ENCODE measurements at regions not wholly inside any gene's neighbourhood (a gene's known extent, or its start where the extent isn't known, plus 50 kb on each side); places are given as distances from the start of the nearest gene placed in this dataset.

DNA sequence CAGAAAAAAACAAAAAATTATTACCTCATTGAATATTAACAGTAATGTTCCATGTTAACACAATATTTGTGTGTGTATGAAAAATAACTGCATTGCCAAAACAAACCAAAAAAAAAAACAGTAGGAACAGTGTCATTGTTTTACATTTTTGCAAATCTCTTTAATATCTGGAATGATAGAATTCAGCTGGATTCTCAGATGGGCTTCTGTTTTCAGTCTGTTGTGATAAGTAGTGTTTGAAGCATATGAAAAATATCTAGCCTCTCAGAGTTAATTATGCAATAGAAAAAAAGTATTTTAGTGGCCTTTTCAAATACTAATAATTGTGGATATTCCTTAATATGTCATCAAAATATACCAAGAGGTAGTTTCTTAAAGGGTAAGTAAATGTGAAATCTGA is 52.9 kb upstream of the RWDD3 start:
- Histone ChIP-seq H4K20me1 (ENCODE audit: insufficient read depth) (no peaks in the 10 kb centered on the region), H3K4me1 (ENCODE audit: control insufficient read depth in 1 of 2, insufficient read depth in 2 of 2, low read length in 2 of 2) (no peaks in the 10 kb centered on the region), H3K27ac (ENCODE audit: low read depth, low read length) (no peak overlapping the region), H3K9me2 (ENCODE audit: insufficient read depth) (no peaks in the 10 kb centered on the region), H3K27me3 (ENCODE audit: insufficient read depth, low read length) (no peaks in the 10 kb centered on the region), H3K9me3 (ENCODE audit: control insufficient read depth in 1 of 2, insufficient read depth in 1 of 2, low read depth in 1 of 2, low read length in 2 of 2) (no peaks in the 10 kb centered on the region), H3K9ac (ENCODE audit: low read length) (no peak overlapping the region), H2AFZ (ENCODE audit: low read depth, low read length, poor library complexity, severe bottlenecking) (no peak overlapping the region), H3K4me3 (replicated peaks in 1 of 2; ENCODE audit: low read depth in 1 of 2, low read length in 2 of 2) (no peak overlapping the region), H3K79me2 (ENCODE audit: insufficient read depth, low read length) (no peaks in the 10 kb centered on the region), H3K4me2 (ENCODE audit: low read length) (no peak overlapping the region), H3K36me3 (ENCODE audit: control insufficient read depth in 1 of 2, insufficient read depth in 2 of 2, low read length in 2 of 2) (no peaks in the 10 kb centered on the region)
- DNase-seq (ENCODE audit: low read depth, low spot score), result no peak
- BruUV-seq (replicated peaks), result no TSS peak
- TF ChIP-seq EGR1 (IDR thresholded peaks at IDR 0.05; ENCODE audit: low read depth) (no peak), ATF3 (IDR thresholded peaks at IDR 0.05) (no peak), FOSL1 (IDR thresholded peaks at IDR 0.05; ENCODE audit: low read depth) (no peak), TCF7L2 (IDR thresholded peaks at IDR 0.05; ENCODE audit: borderline replicate concordance, extremely low read depth, insufficient read depth, insufficient read length) (no peak), SRF (IDR thresholded peaks at IDR 0.05; ENCODE audit: low read depth) (no peak), CBX3 (IDR thresholded peaks at IDR 0.05; ENCODE audit: low read depth) (no peak), SP1 (IDR thresholded peaks at IDR 0.05; ENCODE audit: low read depth) (no peak), POLR2A (IDR thresholded peaks at IDR 0.05; ENCODE audit: borderline replicate concordance, extremely low read depth, insufficient read depth, insufficient read length) (no peak), ZFX (IDR thresholded peaks at IDR 0.05) (no peak)
- TF ChIP-seq, protein P1, sequence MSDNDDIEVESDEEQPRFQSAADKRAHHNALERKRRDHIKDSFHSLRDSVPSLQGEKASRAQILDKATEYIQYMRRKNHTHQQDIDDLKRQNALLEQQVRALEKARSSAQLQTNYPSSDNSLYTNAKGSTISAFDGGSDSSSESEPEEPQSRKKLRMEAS (IDR thresholded peaks at IDR 0.05), result no peak
- ChIA-PET RAD21 (ENCODE audit: low non-redundant PET in 1 of 2, low total read pairs in 2 of 2, uncharacterized antibody in 2 of 2, unreplicated experiment in 2 of 2) (no interaction called here), POLR2A (no interaction called here), CTCF (no interaction called here)
- ATAC-seq, result no peak
- intact Hi-C loops (cut with micrococcal nuclease), result no loop called here

GRCh38 chr1:95183952-95184351 is 50.1 kb upstream of the RWDD3 start:
- POLR2A ChIA-PET, result no interaction called here
- Histone ChIP-seq H3K4me1 (ENCODE audit: control insufficient read depth in 1 of 2, insufficient read depth in 2 of 2, low read length in 2 of 2) (no peaks in the 10 kb centered on the region), H3K9ac (ENCODE audit: low read length) (no peak overlapping the region), H3K79me2 (ENCODE audit: insufficient read depth, low read length) (no peaks in the 10 kb centered on the region), H3K9me3 (ENCODE audit: control insufficient read depth in 1 of 2, insufficient read depth in 1 of 2, low read depth in 1 of 2, low read length in 2 of 2) (no peaks in the 10 kb centered on the region), H3K27ac (ENCODE audit: low read depth, low read length) (no peak overlapping the region), H3K4me3 (replicated peaks in 1 of 2; ENCODE audit: low read depth in 1 of 2, low read length in 2 of 2) (no peak overlapping the region), H3K4me2 (ENCODE audit: low read length) (no peak overlapping the region), H4K20me1 (ENCODE audit: insufficient read depth) (no peaks in the 10 kb centered on the region), H3K36me3 (ENCODE audit: control insufficient read depth in 1 of 2, insufficient read depth in 2 of 2, low read length in 2 of 2) (no peaks in the 10 kb centered on the region), H3K9me2 (ENCODE audit: insufficient read depth) (no peaks in the 10 kb centered on the region), H2AFZ (ENCODE audit: low read depth, low read length, poor library complexity, severe bottlenecking) (no peak overlapping the region), H3K27me3 (ENCODE audit: insufficient read depth, low read length) (no peaks in the 10 kb centered on the region)
- intact Hi-C loops (cut with micrococcal nuclease), result no loop called here
- TF ChIP-seq SRF (IDR thresholded peaks at IDR 0.05; ENCODE audit: low read depth), result no peak
- no peak for TF ChIP-seq POLR2A (IDR thresholded peaks at IDR 0.05; ENCODE audit: borderline replicate concordance, extremely low read depth, insufficient read depth, insufficient read length)
- TF ChIP-seq, protein P2, sequence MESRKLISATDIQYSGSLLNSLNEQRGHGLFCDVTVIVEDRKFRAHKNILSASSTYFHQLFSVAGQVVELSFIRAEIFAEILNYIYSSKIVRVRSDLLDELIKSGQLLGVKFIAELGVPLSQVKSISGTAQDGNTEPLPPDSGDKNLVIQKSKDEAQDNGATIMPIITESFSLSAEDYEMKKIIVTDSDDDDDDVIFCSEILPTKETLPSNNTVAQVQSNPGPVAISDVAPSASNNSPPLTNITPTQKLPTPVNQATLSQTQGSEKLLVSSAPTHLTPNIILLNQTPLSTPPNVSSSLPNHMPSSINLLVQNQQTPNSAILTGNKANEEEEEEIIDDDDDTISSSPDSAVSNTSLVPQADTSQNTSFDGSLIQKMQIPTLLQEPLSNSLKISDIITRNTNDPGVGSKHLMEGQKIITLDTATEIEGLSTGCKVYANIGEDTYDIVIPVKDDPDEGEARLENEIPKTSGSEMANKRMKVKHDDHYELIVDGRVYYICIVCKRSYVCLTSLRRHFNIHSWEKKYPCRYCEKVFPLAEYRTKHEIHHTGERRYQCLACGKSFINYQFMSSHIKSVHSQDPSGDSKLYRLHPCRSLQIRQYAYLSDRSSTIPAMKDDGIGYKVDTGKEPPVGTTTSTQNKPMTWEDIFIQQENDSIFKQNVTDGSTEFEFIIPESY (IDR thresholded peaks at IDR 0.05; ENCODE audit: extremely low read depth, insufficient replicate concordance, low read length), result no peak
- TF ChIP-seq CEBPB (IDR thresholded peaks at IDR 0.05; ENCODE audit: low read depth), result no peak
- TF ChIP-seq EGR1 (IDR thresholded peaks at IDR 0.05; ENCODE audit: low read depth), result no peak
- no peak for TF ChIP-seq RAD21 (IDR thresholded peaks at IDR 0.05; ENCODE audit: low read depth)
- TF ChIP-seq JUND (IDR thresholded peaks at IDR 0.05), result no peak
- no peak for TF ChIP-seq YY1 (IDR thresholded peaks at IDR 0.05; ENCODE audit: extremely low read depth, insufficient replicate concordance, low read depth, low read length)
- TF ChIP-seq, protein P1 (IDR thresholded peaks at IDR 0.05), result no peak
- no TSS peak for BruUV-seq (replicated peaks)
- DNase-seq (ENCODE audit: low read depth, low spot score) (no peak), ATAC-seq (no peak)
- RAD21 ChIA-PET (ENCODE audit: low non-redundant PET in 1 of 2, low total read pairs in 2 of 2, uncharacterized antibody in 2 of 2, unreplicated experiment in 2 of 2), result no interaction called here
- CTCF ChIA-PET, result no interaction called here

Data from HCT116 (cell line).